Lower lobe of right lung (tissue), 2 donors: ENCODE measurements at regions not wholly inside any gene's neighbourhood (a gene's known extent, or its start where the extent isn't known, plus 50 kb on each side); places are given as distances from the start of the nearest gene placed in this dataset.
A peak's percentile ranks its signal among the peaks of the same experiment; 100 is the strongest.

Source experiments
- ATAC-seq, 2 donors: fragments of 200-7000 bp; cut with Tn5 transposase; one replicate each; pipeline ENCODE4 v1.9.1; 2020 to 2022; ENCODE audit warnings: mild to moderate bottlenecking in 2 of 2, moderate library complexity in 2 of 2
- DNase-seq: peaks from one replicate; pipeline ENCODE4 v3.0.0-alpha.2; 2020
- H3K27ac ChIP-seq: fragments of 200-600 bp; one replicate; pipeline ENCODE4 v1.8.0; 2022
- H3K27me3 ChIP-seq: fragments of 200-600 bp; one replicate; pipeline ENCODE4 v1.8.0; 2022; ENCODE audit warnings: low read depth
- H3K36me3 ChIP-seq: fragments of 200-600 bp; one replicate; pipeline ENCODE4 v1.8.0; 2022; ENCODE audit warnings: mild to moderate bottlenecking
- H3K4me1 ChIP-seq: fragments of 200-600 bp; one replicate; pipeline ENCODE4 v1.8.0; 2022
- H3K4me3 ChIP-seq: fragments of 200-600 bp; one replicate; pipeline ENCODE4 v1.8.0; 2022; ENCODE audit warnings: mild to moderate bottlenecking
- H3K9me3 ChIP-seq: fragments of 200-600 bp; one replicate; pipeline ENCODE4 v1.8.0; 2022
- intact Hi-C: fragments of 100-400 bp; cut with DNase I; formaldehyde crosslinking; loops from one replicate; pipeline ENCODE4 v1.11.0; 2022
- TF ChIP-seq, protein P1 (sequence below): fragments of 200-600 bp; IDR thresholded peaks from one replicate; pipeline ENCODE4 v1.8.0; 2022; ENCODE audit warnings: antibody characterized with exemption, mild to moderate bottlenecking
- donor health status: DM: no; HTN: yes; CAD: no; lungs with severe emphysema.

DNA sequence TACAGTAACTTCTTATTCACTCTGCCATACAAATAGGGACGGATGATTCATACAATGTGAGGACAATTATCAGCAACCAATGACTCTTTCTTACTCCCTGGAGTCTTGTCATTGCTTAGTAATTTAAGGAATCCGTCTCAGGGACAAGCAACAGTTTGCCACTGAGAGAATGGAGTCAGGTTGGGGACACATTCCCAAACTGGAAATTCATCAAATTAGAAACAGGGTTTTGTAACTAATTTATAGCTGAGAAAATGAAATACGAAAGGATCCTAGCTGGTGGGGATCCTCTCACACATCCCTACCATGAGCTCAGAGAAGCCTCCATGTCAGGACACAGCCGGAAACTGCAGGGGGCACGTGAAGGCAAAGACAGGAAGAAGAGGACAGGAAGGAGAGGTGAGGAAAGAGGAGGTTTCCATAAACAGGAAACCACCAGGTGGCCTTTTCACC lies 50.4 kb upstream of the KDR start:
- no peak overlapping the region for H3K4me3 ChIP-seq
- no peak overlapping the region for H3K27ac ChIP-seq
- no peak for ATAC-seq

DNA sequence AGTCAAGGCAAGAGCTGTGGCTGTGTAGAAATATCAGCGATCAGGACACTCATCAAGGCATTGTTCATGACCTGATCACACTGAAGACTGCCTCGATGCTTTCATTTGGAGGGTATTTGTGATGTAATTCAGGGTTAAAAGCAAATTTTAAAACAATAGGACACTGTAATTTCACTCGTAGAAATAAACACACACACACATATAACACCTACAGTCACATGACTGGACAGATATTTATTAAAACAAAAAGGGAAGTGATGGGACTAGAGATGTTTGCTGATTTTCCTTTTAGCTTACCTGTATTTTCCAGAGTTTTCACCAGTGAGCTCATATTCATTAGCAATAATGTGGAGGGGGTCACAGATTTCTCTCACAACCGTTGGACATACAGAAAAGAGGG lies 51.1 kb upstream of the KDR start:
- ATAC-seq (no peak), DNase-seq (no peak)
- intact Hi-C loops: no loop called here
- Histone ChIP-seq H3K36me3 (no peaks in the 10 kb centered on the region), H3K27ac (no peak overlapping the region), H3K9me3 (no peaks in the 10 kb centered on the region), H3K27me3 (no peaks in the 10 kb centered on the region), H3K4me3 (no peak overlapping the region), H3K4me1 (no peaks in the 10 kb centered on the region)
- TF ChIP-seq, protein P1, sequence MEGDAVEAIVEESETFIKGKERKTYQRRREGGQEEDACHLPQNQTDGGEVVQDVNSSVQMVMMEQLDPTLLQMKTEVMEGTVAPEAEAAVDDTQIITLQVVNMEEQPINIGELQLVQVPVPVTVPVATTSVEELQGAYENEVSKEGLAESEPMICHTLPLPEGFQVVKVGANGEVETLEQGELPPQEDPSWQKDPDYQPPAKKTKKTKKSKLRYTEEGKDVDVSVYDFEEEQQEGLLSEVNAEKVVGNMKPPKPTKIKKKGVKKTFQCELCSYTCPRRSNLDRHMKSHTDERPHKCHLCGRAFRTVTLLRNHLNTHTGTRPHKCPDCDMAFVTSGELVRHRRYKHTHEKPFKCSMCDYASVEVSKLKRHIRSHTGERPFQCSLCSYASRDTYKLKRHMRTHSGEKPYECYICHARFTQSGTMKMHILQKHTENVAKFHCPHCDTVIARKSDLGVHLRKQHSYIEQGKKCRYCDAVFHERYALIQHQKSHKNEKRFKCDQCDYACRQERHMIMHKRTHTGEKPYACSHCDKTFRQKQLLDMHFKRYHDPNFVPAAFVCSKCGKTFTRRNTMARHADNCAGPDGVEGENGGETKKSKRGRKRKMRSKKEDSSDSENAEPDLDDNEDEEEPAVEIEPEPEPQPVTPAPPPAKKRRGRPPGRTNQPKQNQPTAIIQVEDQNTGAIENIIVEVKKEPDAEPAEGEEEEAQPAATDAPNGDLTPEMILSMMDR: no peak

More for the DNA sequence above, 50.4 kb upstream of the KDR start:
- Histone ChIP-seq H3K36me3 (no peaks in the 10 kb centered on the region), H3K27me3 (no peaks in the 10 kb centered on the region), H3K9me3 (no peaks in the 10 kb centered on the region), H3K4me1 (no peaks in the 10 kb centered on the region)
- no peak for DNase-seq
- TF ChIP-seq, protein P1: no peak
- intact Hi-C loops: no loop called here

DNA sequence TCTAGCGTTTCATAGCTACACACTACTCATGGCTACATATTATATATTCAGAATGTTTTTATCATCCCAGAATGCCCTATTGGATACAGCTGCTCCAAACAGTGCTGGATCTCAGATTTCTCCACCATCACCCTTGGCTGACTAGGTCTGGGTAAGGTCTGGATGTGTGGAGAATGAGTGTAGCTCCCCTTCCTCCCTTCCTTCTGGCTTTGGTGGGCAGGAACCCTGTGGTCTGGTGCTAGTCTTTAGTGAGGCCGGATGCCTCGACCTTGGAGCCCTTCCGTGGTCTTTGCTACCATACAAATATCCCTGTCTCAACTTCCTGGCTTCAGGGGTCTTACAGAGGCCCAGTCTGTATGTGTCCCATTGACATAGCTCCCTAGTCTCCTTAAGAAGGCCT lies 52.1 kb upstream of the KDR start:
- no peak for DNase-seq
- peak overlapping the region; percentile 49 for H3K27ac ChIP-seq
- H3K4me1 ChIP-seq: no peaks in the 10 kb centered on the region
- no peak overlapping the region for H3K4me3 ChIP-seq
- no peak for ATAC-seq
- no peaks in the 10 kb centered on the region for H3K27me3 ChIP-seq
- H3K9me3 ChIP-seq: no peaks in the 10 kb centered on the region
- intact Hi-C loops: no loop called here
- no peaks in the 10 kb centered on the region for H3K36me3 ChIP-seq
- TF ChIP-seq, protein P1: no peak

DNA sequence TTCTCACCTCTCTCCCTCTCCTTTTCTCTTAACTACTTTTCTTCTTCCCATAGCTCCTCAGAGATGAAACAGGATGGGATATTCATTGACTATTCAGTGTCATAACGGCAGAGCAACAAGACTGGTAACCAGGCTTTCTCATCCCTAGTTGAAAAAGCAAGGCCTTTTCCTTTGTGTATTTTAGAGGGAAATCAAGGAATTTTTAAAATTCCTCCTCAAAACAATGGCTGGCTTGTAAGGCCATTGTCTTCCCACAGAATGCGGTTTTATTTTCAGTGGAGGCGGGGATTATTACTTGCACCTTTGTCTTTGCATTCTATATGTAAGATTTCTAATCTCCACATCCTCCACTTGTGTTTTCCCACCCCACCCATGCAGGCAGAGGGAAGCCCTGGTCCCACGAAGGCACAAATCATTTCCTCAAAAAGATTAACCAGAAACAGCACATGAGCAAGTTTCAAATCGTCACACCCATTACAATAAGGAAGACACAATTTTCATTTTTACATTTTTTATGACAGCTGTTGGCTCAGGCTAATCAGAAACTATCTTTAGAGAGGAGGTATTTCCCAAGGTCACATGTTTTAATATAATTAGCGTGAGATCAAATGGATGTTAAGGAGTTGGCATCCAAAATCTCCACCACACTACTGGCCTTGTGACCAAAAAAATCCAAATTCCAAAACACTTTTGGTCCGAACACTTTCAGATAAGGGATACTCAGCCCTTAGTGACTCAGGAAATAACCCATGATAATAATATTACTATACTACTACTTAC lies 53.0 kb upstream of the KDR start:
- H3K4me1 ChIP-seq: no peaks in the 10 kb centered on the region
- no peak for DNase-seq

DNA sequence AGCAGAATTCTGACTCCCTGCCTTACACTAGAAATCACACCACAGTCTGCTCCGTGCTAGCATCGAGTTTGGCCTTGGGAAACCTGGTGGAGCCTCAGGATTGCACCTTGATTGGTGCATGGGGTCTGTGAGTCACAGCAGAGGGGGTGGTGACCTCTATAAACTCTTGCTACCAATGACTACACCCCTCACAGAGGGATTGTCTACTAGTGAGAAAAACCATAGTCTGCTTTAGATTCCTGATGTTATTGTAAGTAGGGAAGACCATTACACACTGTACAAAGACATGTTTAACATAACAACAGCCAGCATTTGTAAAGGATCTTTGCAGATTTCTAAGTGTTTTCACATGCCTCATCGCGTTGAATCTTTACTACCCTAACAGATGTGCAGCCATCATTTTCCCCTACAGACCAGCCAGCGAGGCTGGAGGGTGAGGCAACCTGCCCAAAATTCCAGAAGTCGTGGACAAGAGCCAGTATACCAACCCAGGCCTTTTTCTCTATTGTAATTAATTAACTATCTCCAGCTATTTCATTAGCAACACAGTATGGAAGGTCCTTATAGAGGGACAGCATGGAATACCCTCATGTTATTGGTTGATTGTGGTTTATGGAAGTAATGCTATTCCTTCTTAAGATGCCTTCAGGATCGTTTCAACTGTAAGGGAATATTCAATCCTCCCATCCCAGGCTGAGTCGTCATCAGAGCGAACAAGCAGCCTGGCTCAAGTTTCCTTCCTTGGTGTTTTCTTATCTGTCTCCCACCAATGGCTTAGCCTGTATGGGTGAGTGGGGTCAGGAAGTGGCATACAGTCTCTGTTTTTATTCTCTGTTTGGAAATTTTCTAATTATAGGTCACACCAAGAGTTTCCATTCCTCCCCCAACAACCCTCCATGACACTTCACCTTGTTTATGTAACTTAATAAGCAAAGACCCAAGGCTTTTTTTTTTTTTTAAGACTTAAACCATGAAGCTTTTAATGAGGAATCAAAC lies 55.9 kb upstream of the KDR start:
- ATAC-seq: no peak
- Histone ChIP-seq H3K4me3 (no peak overlapping the region), H3K9me3 (no peaks in the 10 kb centered on the region), H3K4me1 (peaks cover 11% of the 10 kb centered on the region), H3K27me3 (no peaks in the 10 kb centered on the region), H3K36me3 (no peaks in the 10 kb centered on the region), H3K27ac (no peak overlapping the region)
- intact Hi-C loops: no loop called here
- DNase-seq: no peak
- TF ChIP-seq, protein P1: no peak

More for the DNA sequence above, 53.0 kb upstream of the KDR start:
- ATAC-seq: no peak
- intact Hi-C loops: no loop called here
- Histone ChIP-seq H3K27ac (peak overlapping the region; percentile 49), H3K27me3 (no peaks in the 10 kb centered on the region), H3K36me3 (no peaks in the 10 kb centered on the region), H3K9me3 (no peaks in the 10 kb centered on the region), H3K4me3 (no peak overlapping the region)
- TF ChIP-seq, protein P1: no peak
